DOHH2 (cell line): ENCODE measurements at regions not wholly inside any gene's neighbourhood (a gene's known extent, or its start where the extent isn't known, plus 50 kb on each side); places are given as distances from the start of the nearest gene placed in this dataset.

ENCODE experiments used
- EZH2phosphoT487 ChIP-seq: fragments of 200-600 bp; sonication (generic); IDR thresholded peaks from 2 replicates; pipeline ENCODE4 v1.6.1; 2017; ENCODE audit warnings: borderline replicate concordance, mild to moderate bottlenecking, antibody characterized with exemption, low read length, moderate library complexity, mixed read lengths
- TF ChIP-seq, protein P1 (sequence below): fragments of 200-600 bp; sonication (generic); IDR thresholded peaks from one replicate; pipeline ENCODE4 v1.5.1; 2014; ENCODE audit warnings: antibody characterized with exemption, mild to moderate bottlenecking, low read depth, low read length; ENCODE audit not compliant: poor library complexity, severe bottlenecking

DNA sequence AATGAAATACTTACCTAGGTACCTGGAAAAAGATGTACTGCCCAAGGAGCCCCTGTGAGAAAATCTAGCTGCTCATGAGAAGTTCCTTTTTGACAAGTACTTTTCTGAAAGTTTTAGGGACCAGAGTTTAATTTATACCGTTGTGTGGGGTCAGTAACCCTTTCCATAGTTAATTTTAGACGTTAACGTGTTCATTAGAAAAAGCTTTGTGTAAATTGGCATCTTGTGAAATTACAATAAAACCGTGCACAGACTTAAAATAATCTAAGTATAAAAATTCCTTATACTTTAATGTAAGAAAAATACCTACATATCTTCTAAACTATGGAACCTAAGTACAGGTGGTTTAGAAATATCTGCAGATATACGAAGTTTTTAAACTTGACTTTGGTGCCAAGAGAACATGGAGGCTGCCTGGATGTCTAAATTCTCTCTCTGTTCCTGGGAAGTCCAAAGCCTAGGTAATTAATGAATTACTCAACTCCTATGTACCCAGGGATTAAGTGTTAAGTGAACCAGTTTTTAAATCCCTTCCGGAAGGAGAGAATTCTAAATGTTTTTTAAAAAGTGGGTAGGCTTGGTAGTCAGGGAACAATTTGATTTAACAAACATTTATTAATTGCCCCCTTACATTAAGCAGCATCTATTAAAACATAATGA is 50.2 kb upstream of the PDX1 start:
- TF ChIP-seq, protein P1, sequence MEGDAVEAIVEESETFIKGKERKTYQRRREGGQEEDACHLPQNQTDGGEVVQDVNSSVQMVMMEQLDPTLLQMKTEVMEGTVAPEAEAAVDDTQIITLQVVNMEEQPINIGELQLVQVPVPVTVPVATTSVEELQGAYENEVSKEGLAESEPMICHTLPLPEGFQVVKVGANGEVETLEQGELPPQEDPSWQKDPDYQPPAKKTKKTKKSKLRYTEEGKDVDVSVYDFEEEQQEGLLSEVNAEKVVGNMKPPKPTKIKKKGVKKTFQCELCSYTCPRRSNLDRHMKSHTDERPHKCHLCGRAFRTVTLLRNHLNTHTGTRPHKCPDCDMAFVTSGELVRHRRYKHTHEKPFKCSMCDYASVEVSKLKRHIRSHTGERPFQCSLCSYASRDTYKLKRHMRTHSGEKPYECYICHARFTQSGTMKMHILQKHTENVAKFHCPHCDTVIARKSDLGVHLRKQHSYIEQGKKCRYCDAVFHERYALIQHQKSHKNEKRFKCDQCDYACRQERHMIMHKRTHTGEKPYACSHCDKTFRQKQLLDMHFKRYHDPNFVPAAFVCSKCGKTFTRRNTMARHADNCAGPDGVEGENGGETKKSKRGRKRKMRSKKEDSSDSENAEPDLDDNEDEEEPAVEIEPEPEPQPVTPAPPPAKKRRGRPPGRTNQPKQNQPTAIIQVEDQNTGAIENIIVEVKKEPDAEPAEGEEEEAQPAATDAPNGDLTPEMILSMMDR, result no peak
- no peak for TF ChIP-seq EZH2phosphoT487
